DMS 273 treated with DMSO at 0.1 percent for 48 hours (cell line): ENCODE measurements at regions not wholly inside any gene's neighbourhood (a gene's known extent, or its start where the extent isn't known, plus 50 kb on each side); places are given as distances from the start of the nearest gene placed in this dataset.
"Not testable (repeated sequence)": the region's sequence is repeated elsewhere in the genome, so short reads cannot be mapped to it uniquely, and the experiment has no call there.

Experiments
- DNase-seq: peaks from one replicate; lab custom pipeline; 2025; lab: John Stamatoyannopoulos, UW

GRCh38 chr10:80859279-80859678, 321.6 kb downstream of the SH2D4B start:
- not testable (repeated sequence) for DNase-seq

GRCh38 chr10:80860719-80861118, 323.0 kb downstream of the SH2D4B start:
- DNase-seq = no peak

DNA sequence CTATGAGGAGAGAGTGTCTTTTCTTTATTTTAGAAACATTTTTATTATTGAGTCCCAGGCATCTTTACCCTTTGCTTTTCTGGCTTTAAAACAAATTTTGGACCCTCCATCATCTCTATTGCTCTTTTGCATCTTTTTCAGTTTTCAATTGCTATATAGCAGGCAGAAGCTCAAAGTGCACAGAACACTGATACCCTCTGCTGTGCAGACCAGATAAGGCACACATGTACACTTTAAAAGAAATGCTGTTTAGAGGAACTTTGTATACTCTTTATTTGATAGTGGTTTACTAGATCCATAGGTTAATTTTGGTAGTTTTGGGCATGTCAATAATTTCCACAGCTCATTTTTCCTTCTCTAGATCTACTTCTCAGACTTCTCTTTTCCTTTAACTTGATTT, 324.2 kb downstream of the SH2D4B start:
- no peak for DNase-seq

DNA sequence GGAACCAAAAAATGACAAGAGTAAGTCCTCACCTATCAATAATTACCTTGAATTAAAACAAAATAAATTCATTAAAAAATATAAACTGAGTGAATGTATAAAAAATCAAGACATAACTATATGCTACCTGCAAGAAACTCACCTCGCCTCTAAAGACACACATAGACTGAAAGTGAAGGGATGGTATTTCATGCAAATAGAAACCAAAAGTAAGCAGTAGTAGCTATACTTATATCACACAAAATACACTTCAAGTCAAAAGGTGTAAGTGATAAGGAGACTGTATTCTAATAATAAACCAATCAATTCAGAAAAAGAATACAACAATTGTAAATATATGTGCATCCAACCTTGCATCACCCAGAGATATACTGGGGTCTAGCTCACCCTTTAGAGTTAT, 332.6 kb downstream of the SH2D4B start:
- no peak for DNase-seq

GRCh38 chr10:80871083-80871482, 333.4 kb downstream of the SH2D4B start:
- no peak for DNase-seq

GRCh38 chr10:80878330-80878729, 340.6 kb downstream of the SH2D4B start:
- no peak for DNase-seq

GRCh38 chr10:80890146-80890545, 352.4 kb downstream of the SH2D4B start:
- DNase-seq = no peak

GRCh38 chr10:80893256-80893655, 355.6 kb downstream of the SH2D4B start:
- no peak for DNase-seq

- no peak for DNase-seq
Observed at GRCh38 chr10:80894311-80894791, 356.6 kb downstream of the SH2D4B start.

GRCh38 chr10:80894797-80895467, 357.2 kb downstream of the SH2D4B start:
- no peak for DNase-seq

DNA sequence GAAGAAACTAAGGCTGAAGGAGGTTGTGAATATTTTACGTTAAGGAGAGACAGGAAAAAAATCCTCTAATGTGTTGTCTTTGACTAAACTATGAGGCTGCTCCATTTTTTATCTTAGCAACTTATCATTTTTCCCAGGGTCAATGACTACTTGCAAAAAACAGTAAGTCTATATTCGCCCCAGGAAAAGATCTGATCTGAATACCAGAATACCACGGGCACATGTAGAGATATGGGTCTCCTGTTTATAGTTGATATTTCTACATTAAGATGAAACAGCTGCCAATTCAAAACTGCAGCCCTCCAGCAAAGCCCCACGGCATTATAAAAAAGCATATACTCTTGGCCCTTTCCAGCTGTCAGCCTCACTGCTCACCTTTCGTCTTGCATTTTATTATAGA, 358.4 kb downstream of the SH2D4B start:
- DNase-seq = no peak

GRCh38 chr10:80896959-80897358, 359.3 kb downstream of the SH2D4B start:
- no peak for DNase-seq

DNA sequence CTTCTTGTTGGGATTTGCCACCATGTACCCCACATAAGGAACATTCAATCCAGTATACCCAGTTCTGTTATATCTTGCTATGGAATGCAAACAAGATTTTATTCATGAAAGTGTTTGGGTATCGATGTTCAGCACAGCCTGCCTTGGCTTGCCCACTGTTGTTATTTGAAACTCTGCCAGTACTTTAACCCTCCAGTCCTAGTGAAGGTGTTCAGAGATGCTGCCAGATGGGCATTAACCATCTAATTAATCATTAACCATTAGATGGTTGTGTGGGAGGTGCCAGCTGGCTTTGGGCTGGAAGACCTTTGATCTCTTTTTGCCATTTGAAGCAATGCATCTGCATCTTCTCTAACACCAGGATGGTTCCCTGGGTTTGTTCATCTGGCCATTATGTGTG, 363.0 kb downstream of the SH2D4B start:
- peak; percentile 59 for DNase-seq

DNA sequence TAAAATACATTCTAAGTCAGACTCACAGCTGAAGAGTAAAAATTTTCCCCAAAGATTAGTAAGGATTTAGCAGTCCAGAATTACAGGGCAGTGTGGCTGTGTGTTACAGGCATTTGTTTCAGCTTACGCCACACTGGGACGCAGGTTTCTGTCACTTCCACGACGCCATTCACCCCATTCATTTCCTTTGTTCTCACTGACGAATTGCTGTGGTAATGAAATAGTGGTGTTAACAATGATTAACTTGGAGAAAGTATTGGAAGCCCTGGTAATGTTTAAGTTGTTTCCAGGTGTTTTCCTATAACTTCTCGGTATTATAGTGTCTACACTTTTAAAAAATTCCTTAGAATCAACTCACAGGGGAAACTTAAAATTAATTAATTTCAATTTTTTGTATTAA, 370.9 kb downstream of the SH2D4B start:
- no peak for DNase-seq

GRCh38 chr10:80909254-80909653, 371.6 kb downstream of the SH2D4B start:
- no peak for DNase-seq

DNA sequence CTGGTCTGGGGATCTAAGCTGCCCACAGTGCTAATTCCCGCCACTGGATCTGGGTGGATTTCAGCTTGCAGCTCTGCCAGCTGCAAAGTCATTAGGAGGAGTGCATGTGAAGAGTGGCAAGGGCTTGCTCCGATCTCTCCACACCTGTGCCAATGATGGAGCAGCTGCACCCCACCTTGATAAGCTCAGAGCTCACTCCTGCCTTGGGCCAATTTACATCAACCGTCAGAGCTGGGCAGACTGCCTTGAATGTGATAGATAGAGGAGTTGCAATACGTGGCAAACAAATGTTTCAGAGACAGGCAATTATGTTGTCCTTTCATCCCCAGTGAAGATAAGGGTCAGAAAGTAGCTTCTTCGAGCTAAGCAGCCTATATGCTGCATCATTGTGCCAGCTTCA, 379.9 kb downstream of the SH2D4B start:
- no peak for DNase-seq

- no peak for DNase-seq
Observed at GRCh38 chr10:80921032-80921431, 383.3 kb downstream of the SH2D4B start.

DNA sequence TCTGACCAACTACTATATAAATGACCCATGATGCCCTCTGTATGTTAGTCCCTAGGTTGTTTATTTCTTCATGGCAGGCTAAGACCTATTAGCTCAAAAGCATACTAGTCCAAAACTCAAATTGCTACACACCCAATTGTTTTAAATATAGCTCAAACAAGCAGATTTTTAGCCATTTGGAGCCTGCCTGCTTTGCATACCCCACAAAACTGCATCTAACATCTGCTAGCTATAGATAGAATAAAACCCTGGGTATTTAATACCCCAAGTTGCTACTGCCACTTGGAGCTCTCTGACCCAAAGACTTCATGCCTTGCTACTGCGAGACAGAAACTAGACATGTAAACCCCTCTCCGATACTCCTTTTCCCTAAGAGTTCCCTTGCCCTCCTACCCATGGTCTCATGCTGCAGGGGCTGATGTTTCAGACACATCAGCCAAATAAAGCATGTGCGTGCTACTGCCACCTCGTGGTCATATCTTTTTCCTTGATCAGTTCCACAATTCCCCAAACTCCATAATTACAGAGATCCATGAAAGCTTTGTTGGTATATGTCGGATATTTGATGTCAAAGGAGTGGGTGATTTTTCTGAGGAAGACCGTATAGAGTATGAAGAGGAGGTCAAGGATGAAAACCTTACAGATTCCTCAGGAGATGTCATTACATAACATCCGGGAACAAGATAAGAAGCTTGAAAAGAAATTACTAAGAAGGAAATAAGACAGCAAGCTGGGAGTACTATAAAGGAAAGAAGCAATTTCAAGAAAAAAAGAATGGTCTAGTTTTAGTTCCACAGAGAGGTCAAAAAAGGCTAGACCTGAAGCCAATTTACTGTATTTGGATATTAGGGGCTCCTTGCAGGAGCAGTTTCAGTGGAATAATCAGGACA, 386.6 kb downstream of the SH2D4B start:
- no peak for DNase-seq

DNA sequence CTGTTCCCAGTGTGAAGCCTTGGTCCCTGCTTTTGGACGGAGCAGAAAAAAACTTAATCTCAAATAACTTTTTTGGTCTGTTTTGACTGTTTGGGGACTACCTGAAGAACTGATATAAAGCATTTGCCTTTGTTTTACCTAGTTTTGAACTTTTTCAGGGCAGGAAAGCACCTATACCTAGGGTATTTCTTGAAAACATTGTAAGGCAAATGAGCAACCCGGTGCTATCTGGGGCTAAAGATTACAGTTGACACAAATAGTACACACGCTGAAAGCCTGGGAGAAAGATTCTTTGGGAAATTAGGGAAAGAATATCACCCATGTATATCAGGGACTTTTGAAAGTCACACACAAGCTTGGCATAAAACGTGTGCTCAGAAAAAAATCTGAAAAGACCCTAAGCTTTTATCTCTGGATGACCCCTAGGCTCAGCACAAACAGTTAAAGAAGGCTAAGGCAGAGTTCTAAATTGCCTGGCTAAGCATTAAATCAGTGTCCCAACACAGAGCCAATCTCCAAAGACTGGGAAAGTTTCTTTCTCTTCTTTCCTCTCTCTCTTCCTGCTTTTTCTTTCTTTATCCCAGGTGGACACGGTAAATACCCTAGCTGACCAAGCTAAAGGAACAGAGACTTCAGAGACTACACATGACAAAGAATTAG, 389.8 kb downstream of the SH2D4B start:
- no peak for DNase-seq

GRCh38 chr10:80938903-80939302, 401.2 kb downstream of the SH2D4B start:
- DNase-seq = no peak

GRCh38 chr10:80945264-80945880, 407.7 kb downstream of the SH2D4B start:
- DNase-seq = no peak

GRCh38 chr10:80946073-80946472, 408.4 kb downstream of the SH2D4B start:
- no peak for DNase-seq
